ENCODE measurements at regions not wholly inside any gene's neighbourhood (a gene's known extent, or its start where the extent isn't known, plus 50 kb on each side); places are given as distances from the start of the nearest gene placed in this dataset.

DNA sequence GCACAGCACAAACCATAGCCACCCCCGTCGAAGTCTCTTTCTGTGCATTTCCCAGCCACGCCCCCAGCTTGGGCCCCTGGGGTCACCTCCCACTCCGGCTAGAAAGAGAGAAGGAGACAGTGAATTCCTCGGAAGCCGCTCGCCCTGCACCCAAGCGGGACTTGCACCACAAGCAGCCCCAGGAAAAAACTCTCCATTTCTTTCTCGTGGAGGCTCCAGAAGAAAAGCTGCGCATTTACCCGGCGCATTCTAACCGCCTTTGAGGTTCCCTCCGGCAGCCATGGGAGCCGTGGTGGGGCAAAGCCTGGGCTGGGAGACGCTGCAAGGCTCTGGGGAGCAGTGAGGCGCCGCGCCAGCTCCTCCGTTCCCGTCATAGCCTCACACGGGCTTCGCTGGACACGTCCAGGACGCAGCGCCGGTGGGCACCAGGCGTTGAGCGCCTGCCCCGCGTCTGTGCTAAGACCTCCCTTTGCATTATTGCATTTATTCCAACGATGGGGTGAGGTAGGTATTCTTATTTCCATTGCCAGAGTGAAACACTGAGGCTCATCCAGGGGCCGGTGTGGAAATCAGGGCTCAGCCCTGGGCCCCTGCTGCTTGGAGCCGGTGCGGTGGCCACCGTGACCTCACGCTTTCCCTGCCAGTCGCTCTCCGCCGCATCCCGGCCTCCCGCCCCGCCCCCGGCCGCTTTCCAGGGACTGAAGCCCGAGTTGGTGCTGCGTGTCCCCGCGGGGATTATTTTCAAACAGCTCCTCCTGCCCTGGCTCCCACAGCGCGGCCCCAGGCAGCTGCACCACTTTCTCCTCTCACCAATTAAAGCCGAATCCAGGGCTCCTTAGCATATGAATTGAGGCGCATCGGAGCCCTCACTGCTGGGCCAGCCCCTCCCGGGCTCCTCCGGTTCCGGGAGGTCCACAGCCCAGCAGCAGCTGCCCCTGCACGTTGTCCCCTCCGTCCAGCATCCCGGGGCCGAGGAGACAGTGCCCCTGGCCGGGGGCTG, 148.3 kb upstream of the AFDN start (continued):
- TF ChIP-seq, protein P1, sequence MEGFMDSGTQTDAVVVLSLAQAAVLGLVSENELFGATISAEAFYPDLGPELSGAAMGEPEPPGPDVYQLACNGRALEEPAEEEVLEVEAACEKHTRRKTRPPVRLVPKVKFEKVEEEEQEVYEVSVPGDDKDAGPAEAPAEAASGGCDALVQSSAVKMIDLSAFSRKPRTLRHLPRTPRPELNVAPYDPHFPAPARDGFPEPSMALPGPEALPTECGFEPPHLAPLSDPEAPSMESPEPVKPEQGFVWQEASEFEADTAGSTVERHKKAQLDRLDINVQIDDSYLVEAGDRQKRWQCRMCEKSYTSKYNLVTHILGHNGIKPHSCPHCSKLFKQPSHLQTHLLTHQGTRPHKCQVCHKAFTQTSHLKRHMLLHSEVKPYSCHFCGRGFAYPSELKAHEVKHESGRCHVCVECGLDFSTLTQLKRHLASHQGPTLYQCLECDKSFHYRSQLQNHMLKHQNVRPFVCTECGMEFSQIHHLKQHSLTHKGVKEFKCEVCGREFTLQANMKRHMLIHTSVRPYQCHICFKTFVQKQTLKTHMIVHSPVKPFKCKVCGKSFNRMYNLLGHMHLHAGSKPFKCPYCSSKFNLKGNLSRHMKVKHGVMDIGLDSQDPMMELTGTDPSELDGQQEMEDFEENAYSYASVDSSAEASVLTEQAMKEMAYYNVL (CRISPR knock-in tag; IDR thresholded peaks at IDR 0.05; ENCODE audit: borderline replicate concordance) = no peak
- no peak for TF ChIP-seq ZNF484 (CRISPR knock-in tag; IDR thresholded peaks at IDR 0.05; ENCODE audit: borderline replicate concordance, low read depth)
- no peak for TF ChIP-seq WIZ (CRISPR knock-in tag; IDR thresholded peaks at IDR 0.05)
- no peak for TF ChIP-seq ZNF550 (CRISPR knock-in tag; IDR thresholded peaks at IDR 0.05; ENCODE audit: borderline replicate concordance)
- no peak for TF ChIP-seq KDM1A (CRISPR knock-in tag; IDR thresholded peaks at IDR 0.05)
- no peak for TF ChIP-seq JUN (CRISPR knock-in tag; IDR thresholded peaks at IDR 0.05)
- TF ChIP-seq, protein P2, sequence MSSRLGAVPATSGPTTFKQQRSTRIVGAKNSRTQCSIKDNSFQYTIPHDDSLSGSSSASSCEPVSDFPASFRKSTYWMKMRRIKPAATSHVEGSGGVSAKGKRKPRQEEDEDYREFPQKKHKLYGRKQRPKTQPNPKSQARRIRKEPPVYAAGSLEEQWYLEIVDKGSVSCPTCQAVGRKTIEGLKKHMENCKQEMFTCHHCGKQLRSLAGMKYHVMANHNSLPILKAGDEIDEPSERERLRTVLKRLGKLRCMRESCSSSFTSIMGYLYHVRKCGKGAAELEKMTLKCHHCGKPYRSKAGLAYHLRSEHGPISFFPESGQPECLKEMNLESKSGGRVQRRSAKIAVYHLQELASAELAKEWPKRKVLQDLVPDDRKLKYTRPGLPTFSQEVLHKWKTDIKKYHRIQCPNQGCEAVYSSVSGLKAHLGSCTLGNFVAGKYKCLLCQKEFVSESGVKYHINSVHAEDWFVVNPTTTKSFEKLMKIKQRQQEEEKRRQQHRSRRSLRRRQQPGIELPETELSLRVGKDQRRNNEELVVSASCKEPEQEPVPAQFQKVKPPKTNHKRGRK (CRISPR knock-in tag; IDR thresholded peaks at IDR 0.05) = no peak
- TF ChIP-seq ELF1 (CRISPR knock-in tag; IDR thresholded peaks at IDR 0.05) = 0 out of 2 replicates have a peak, but pooled peaks have one; percentile 2
- TF ChIP-seq ZSCAN20 (CRISPR knock-in tag; IDR thresholded peaks at IDR 0.05; ENCODE audit: borderline replicate concordance) = no peak; the same call in 1 of the 2 replicates
- peak; percentile 46 for TF ChIP-seq NR2F6 (IDR thresholded peaks at IDR 0.05)
- peak; percentile 20; the same call in 1 of the 2 replicates for TF ChIP-seq NR2F6 (CRISPR knock-in tag; IDR thresholded peaks at IDR 0.05)
- 0 out of 2 replicates have a peak, but pooled peaks have one; percentile 20 for TF ChIP-seq ZNF335 (CRISPR knock-in tag; IDR thresholded peaks at IDR 0.05)
- TF ChIP-seq, protein P3, sequence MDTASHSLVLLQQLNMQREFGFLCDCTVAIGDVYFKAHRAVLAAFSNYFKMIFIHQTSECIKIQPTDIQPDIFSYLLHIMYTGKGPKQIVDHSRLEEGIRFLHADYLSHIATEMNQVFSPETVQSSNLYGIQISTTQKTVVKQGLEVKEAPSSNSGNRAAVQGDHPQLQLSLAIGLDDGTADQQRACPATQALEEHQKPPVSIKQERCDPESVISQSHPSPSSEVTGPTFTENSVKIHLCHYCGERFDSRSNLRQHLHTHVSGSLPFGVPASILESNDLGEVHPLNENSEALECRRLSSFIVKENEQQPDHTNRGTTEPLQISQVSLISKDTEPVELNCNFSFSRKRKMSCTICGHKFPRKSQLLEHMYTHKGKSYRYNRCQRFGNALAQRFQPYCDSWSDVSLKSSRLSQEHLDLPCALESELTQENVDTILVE (CRISPR knock-in tag; IDR thresholded peaks at IDR 0.05) = no peak; the same call in 1 of the 2 replicates
- TF ChIP-seq ZFP36 (IDR thresholded peaks at IDR 0.05; ENCODE audit: borderline replicate concordance, low read depth, low read length, partially characterized antibody) = no peak
- TF ChIP-seq HNRNPH1 (optimal IDR thresholded peaks at IDR 0.05; ENCODE audit: low read depth, low read length) = no peak
- no peak for TF ChIP-seq ZKSCAN5 (CRISPR knock-in tag; IDR thresholded peaks at IDR 0.05)
- TF ChIP-seq DNMT3B (CRISPR knock-in tag; conservative IDR thresholded peaks at IDR 0.05) = no peak
- no peak for TF ChIP-seq ASH2L (IDR thresholded peaks at IDR 0.05; ENCODE audit: insufficient read length, low read depth, low read length)
- no peak for TF ChIP-seq ZNF569 (CRISPR knock-in tag; IDR thresholded peaks at IDR 0.05; ENCODE audit: borderline replicate concordance)
- TF ChIP-seq, protein P4, sequence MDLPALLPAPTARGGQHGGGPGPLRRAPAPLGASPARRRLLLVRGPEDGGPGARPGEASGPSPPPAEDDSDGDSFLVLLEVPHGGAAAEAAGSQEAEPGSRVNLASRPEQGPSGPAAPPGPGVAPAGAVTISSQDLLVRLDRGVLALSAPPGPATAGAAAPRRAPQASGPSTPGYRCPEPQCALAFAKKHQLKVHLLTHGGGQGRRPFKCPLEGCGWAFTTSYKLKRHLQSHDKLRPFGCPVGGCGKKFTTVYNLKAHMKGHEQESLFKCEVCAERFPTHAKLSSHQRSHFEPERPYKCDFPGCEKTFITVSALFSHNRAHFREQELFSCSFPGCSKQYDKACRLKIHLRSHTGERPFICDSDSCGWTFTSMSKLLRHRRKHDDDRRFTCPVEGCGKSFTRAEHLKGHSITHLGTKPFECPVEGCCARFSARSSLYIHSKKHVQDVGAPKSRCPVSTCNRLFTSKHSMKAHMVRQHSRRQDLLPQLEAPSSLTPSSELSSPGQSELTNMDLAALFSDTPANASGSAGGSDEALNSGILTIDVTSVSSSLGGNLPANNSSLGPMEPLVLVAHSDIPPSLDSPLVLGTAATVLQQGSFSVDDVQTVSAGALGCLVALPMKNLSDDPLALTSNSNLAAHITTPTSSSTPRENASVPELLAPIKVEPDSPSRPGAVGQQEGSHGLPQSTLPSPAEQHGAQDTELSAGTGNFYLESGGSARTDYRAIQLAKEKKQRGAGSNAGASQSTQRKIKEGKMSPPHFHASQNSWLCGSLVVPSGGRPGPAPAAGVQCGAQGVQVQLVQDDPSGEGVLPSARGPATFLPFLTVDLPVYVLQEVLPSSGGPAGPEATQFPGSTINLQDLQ (CRISPR knock-in tag; IDR thresholded peaks at IDR 0.05) = no peak
- no peak for TF ChIP-seq KAT8 (CRISPR knock-in tag; IDR thresholded peaks at IDR 0.05)
